Spleen (tissue), 11 donors: ENCODE measurements at regions not wholly inside any gene's neighbourhood (a gene's known extent, or its start where the extent isn't known, plus 50 kb on each side); places are given as distances from the start of the nearest gene placed in this dataset.
"Not testable (repeated sequence)": the region's sequence is repeated elsewhere in the genome, so short reads cannot be mapped to it uniquely, and the experiment has no call there.

Experiments
- DNase-seq: peaks from one replicate; pipeline ENCODE4 v3.0.0-alpha.2; 2020
- H3K27ac ChIP-seq, 8 donors: fragments of 200-600 bp; sonication (generic) in 7 of 8; 1 replicate in 4 of 8; 2 replicates in 4 of 8; pipeline versions ENCODE4 v1.5.0 to v1.8.0; 2016 to 2021; ENCODE audit warnings: inconsistent platforms in 4 of 8, mild to moderate bottlenecking in 4 of 8, moderate library complexity in 1 of 8
- H3K27me3 ChIP-seq, 7 donors: fragments of 200-600 bp; sonication (generic) in 6 of 7; replicated peaks in 1 of 7; 1 replicate in 4 of 7; 2 replicates in 3 of 7; pipeline versions ENCODE4 v1.5.0 to v1.8.0; 2016 to 2021; ENCODE audit warnings: inconsistent platforms in 3 of 7, mild to moderate bottlenecking in 1 of 7
- H3K36me3 ChIP-seq, 6 donors: fragments of 200-600 bp; sonication (generic) in 5 of 6; 1 replicate in 4 of 6; 2 replicates in 2 of 6; pipeline versions ENCODE4 v1.5.0 to v1.8.0; 2016 to 2021; ENCODE audit warnings: inconsistent platforms in 2 of 6
- H3K4me1 ChIP-seq, 6 donors: fragments of 200-600 bp; sonication (generic) in 5 of 6; 1 replicate in 3 of 6; 2 replicates in 3 of 6; pipeline versions ENCODE4 v1.5.0 to v1.8.0; 2016 to 2021; ENCODE audit warnings: inconsistent platforms in 3 of 6
- H3K4me3 ChIP-seq, 8 donors: fragments of 200-600 bp; sonication (generic) in 7 of 8; 1 replicate in 4 of 8; 2 replicates in 4 of 8; pipeline versions ENCODE4 v1.5.0 to v1.8.0; 2016 to 2021; ENCODE audit warnings: inconsistent platforms in 4 of 8, mild to moderate bottlenecking in 4 of 8, moderate library complexity in 2 of 8
- H3K9me3 ChIP-seq, 8 donors: fragments of 200-600 bp; sonication (generic) in 7 of 8; 1 replicate in 4 of 8; 2 replicates in 4 of 8; pipeline versions ENCODE4 v1.5.0 to v1.8.0; 2016 to 2021; ENCODE audit warnings: inconsistent platforms in 4 of 8
- CTCF ChIP-seq, 11 experiments: fragments of 200-600 bp in 7 of 11; fragments of 450-650 bp in 4 of 11; sonication (generic) in 4 of 11; IDR thresholded peaks in 8 of 11; conservative IDR thresholded peaks in 3 of 11; 1 replicate in 7 of 11; 2 replicates in 4 of 11; pipeline versions ENCODE4 v1.4.0 to v1.8.0; 2016 to 2021; ENCODE audit warnings: antibody characterized with exemption in 11 of 11, inconsistent platforms in 4 of 11, mild to moderate bottlenecking in 1 of 11
- POLR2A ChIP-seq, 3 donors: fragments of 450-650 bp; IDR thresholded peaks; one replicate each; pipeline ENCODE4 v1.5.1; 2017; ENCODE audit warnings: antibody characterized with exemption in 3 of 3, mild to moderate bottlenecking in 1 of 3
- POLR2AphosphoS5 ChIP-seq, 3 donors: sonication (generic); formaldehyde crosslinking; IDR thresholded peaks; one replicate each; pipeline ENCODE4 v1.5.1; 2017; ENCODE audit warnings: antibody characterized with exemption in 3 of 3
- WGBS, 5 donors: extraction: QIAGEN DNeasy Blood & Tissue Kit in 3 of 5; methylation state at CpG; one replicate each; pipeline versions ENCODE4 v1.1.5 to v1.1.7; 2013 to 2018; 5-methylcytosine and 5-hydroxymethylcytosine counted together
- intact Hi-C: fragments of 100-400 bp; cut with DNase I; formaldehyde crosslinking; loops from one replicate; pipeline ENCODE4 v1.15.0; 2023; ENCODE audit warnings: low total_unique reads
- donor health status: healthy with polysubstance abuse.
- donor health status: DM: no; HTN: no; CAD: no; lungs with moderate emphysema.
- donor health status: DM: no; HTN: no; CAD: no.
- donor health status: Bipolar disorder and iron deficiency.
- donor health status: healthy.
- donor health status: DM: no; HTN: no; CAD: no.
- donor health status: DM: yes; HTN: yes; CAD: no.

GRCh38 chr10:9853405-9854355 is 1164.0 kb upstream of the CELF2 start:
- intact Hi-C loops: no loop called here
- Histone ChIP-seq H3K9me3 (peaks cover 0 to 48% (median 35%) of the 10 kb centered on the region in 8 donors), H3K36me3 (no peaks in the 10 kb centered on the region), H3K27me3 (no peaks in the 10 kb centered on the region), H3K4me3 (no peak overlapping the region), H3K4me1 (no peaks in the 10 kb centered on the region), H3K27ac (no peak overlapping the region)
- no peak for TF ChIP-seq CTCF (IDR thresholded peaks at IDR 0.05 in 8 of 11, conservative IDR thresholded peaks at IDR 0.05 in 3 of 11)
- no peak for TF ChIP-seq POLR2AphosphoS5 (IDR thresholded peaks at IDR 0.05)
- TF ChIP-seq POLR2A (IDR thresholded peaks at IDR 0.05): no peak
- WGBS, 5 donors: 64 to 73% (median 69%) methylated on average over 4 of the region's 4 CpGs
- DNase-seq: no peak

GRCh38 chr10:9855451-9855850 is 1162.2 kb upstream of the CELF2 start:
- H3K36me3 ChIP-seq, H3K27me3 ChIP-seq: not testable (repeated sequence)

GRCh38 chr10:9858816-9859215 is 1158.9 kb upstream of the CELF2 start:
- Histone ChIP-seq H3K4me1 (no peaks in the 10 kb centered on the region), H3K27ac (no peak overlapping the region), H3K27me3 (no peaks in the 10 kb centered on the region), H3K36me3 (no peaks in the 10 kb centered on the region), H3K9me3 (peaks cover 0 to 14% (median 9%) of the 10 kb centered on the region in 8 donors), H3K4me3 (no peak overlapping the region)
- intact Hi-C loops: no loop called here
- DNase-seq: no peak
- TF ChIP-seq POLR2A (IDR thresholded peaks at IDR 0.05) (no peak), POLR2AphosphoS5 (IDR thresholded peaks at IDR 0.05) (no peak), CTCF (IDR thresholded peaks at IDR 0.05 in 8 of 11, conservative IDR thresholded peaks at IDR 0.05 in 3 of 11) (no peak)

More at GRCh38 chr10:9855451-9855850, 1162.2 kb upstream of the CELF2 start:
- H3K4me3 ChIP-seq, H3K27ac ChIP-seq, intact Hi-C loops, H3K4me1 ChIP-seq, DNase-seq: not testable (repeated sequence)
- 87 to 94% (median 91%) methylated on average over 22 of the region's 22 CpGs for WGBS, 5 donors
- H3K9me3 ChIP-seq: peaks cover 0 to 46% (median 34%) of the 10 kb centered on the region in 8 donors

GRCh38 chr10:9860045-9860444 is 1157.6 kb upstream of the CELF2 start:
- Histone ChIP-seq H3K9me3 (peaks cover 0 to 14% (median 9%) of the 10 kb centered on the region in 8 donors), H3K27me3 (no peaks in the 10 kb centered on the region), H3K36me3 (no peaks in the 10 kb centered on the region), H3K27ac (no peak overlapping the region), H3K4me1 (no peaks in the 10 kb centered on the region), H3K4me3 (no peak overlapping the region)
- intact Hi-C loops: no loop called here
- TF ChIP-seq CTCF (IDR thresholded peaks at IDR 0.05 in 8 of 11, conservative IDR thresholded peaks at IDR 0.05 in 3 of 11): no peak
- no peak for TF ChIP-seq POLR2AphosphoS5 (IDR thresholded peaks at IDR 0.05)
- no peak for TF ChIP-seq POLR2A (IDR thresholded peaks at IDR 0.05)
- no peak for DNase-seq
